Osteocyte (in vitro differentiated cells): ENCODE measurements at regions not wholly inside any gene's neighbourhood (a gene's known extent, or its start where the extent isn't known, plus 50 kb on each side); places are given as distances from the start of the nearest gene placed in this dataset.

Experiments used
- DNase-seq: peaks from one replicate; pipeline ENCODE4 v3.0.0; 2021; ENCODE audit warnings: mixed read lengths; ENCODE audit not compliant: unreplicated experiment; ENCODE audit errors: extremely low spot score
- H3K27ac Mint-ChIP-seq: one replicate; pipeline ENCODE4 v1.8.0; 2021; ENCODE audit warnings: mild to moderate bottlenecking, mixed read lengths; ENCODE audit not compliant: unreplicated experiment
- H3K27me3 Mint-ChIP-seq: one replicate; pipeline ENCODE4 v1.8.0; 2021; ENCODE audit warnings: mixed read lengths; ENCODE audit not compliant: unreplicated experiment
- H3K36me3 Mint-ChIP-seq: one replicate; pipeline ENCODE4 v1.8.0; 2021; ENCODE audit warnings: mixed read lengths; ENCODE audit not compliant: unreplicated experiment
- H3K4me1 Mint-ChIP-seq: one replicate; pipeline ENCODE4 v1.8.0; 2021; ENCODE audit warnings: mixed read lengths; ENCODE audit not compliant: unreplicated experiment
- H3K4me3 Mint-ChIP-seq: one replicate; pipeline ENCODE4 v1.8.0; 2021; ENCODE audit warnings: mild to moderate bottlenecking, moderate library complexity, mixed read lengths; ENCODE audit not compliant: unreplicated experiment
- H3K9me3 Mint-ChIP-seq: one replicate; pipeline ENCODE4 v1.8.0; 2021; ENCODE audit warnings: mixed read lengths; ENCODE audit not compliant: unreplicated experiment
- CTCF ChIP-seq: fragments of 200-600 bp; sonication (generic); IDR thresholded peaks from 2 replicates; pipeline ENCODE4 v1.5.0; 2021; ENCODE audit warnings: antibody characterized with exemption, mild to moderate bottlenecking, moderate library complexity

DNA sequence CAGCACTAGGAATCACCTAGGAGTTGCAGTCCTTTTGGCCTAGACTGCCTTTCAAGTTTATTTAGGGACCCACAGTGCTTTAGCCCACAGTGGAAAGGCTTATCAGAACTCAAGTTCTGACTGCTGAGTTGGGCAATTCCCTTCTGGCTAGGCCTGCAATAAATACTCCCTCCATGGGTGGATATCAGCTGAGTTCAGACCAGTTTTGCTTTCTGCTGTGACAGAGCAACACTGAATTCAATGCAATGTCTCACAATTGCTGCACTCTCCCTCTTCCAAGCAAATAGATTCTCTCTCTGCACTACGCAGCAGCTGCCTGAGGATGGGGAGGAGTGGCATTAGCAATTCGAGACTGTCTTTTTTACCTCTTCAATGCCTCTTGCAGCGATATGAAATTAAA, 1153.3 kb downstream of the SORCS1 start:
- no peak overlapping the region for H3K27ac Mint-ChIP-seq
- H3K4me3 Mint-ChIP-seq, result no peak overlapping the region
- DNase-seq, result no peak
- no peaks in the 10 kb centered on the region for H3K36me3 Mint-ChIP-seq
- no peak for TF ChIP-seq CTCF
- no peaks in the 10 kb centered on the region for H3K27me3 Mint-ChIP-seq
- H3K9me3 Mint-ChIP-seq, result peaks cover 15% of the 10 kb centered on the region
- H3K4me1 Mint-ChIP-seq, result no peaks in the 10 kb centered on the region

DNA sequence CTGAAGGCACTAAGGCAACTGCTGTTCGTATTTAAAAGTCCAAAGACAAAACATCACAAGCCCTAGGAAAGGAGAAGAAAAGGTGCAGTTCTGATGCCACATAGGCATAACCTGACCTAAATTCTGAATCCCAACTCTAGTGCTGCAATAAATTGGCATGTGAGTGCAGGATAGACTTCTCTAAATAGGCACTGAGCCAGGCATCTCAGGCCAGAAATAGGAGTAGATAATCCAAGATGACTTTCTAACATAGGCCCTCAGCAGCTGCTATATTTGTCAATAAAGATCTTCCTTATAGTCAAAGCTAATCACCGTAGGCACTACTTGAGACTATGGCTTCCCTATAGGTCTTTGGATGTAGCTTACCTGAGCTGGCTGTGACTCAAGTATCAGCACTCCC, 1163.8 kb downstream of the SORCS1 start:
- H3K9me3 Mint-ChIP-seq, result peaks cover 6% of the 10 kb centered on the region
- H3K27ac Mint-ChIP-seq, result no peak overlapping the region
- no peak for DNase-seq
- TF ChIP-seq CTCF, result no peak
- no peaks in the 10 kb centered on the region for H3K27me3 Mint-ChIP-seq
- H3K4me1 Mint-ChIP-seq, result no peaks in the 10 kb centered on the region
- no peaks in the 10 kb centered on the region for H3K36me3 Mint-ChIP-seq
- no peak overlapping the region for H3K4me3 Mint-ChIP-seq

DNA sequence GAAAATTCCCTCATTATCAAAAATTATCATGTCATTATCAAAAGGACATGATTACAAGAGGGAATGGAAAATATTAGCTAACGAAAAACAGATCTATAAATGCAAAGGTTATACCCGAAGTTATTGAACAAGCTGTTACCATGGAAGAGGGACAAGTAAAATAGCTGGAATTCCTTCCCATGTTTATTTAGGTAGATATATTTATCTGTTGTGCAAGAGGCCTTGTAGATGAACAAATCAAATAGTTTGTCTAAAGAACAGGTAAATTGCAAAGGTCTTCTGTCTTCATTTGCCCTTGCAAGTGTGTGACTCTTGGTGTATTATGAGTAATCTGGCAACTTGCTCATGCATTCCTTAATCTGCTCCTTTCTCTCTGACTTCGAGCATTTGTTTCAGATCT, 1170.9 kb downstream of the SORCS1 start:
- H3K9me3 Mint-ChIP-seq, result peaks cover 14% of the 10 kb centered on the region
- no peaks in the 10 kb centered on the region for H3K27me3 Mint-ChIP-seq
- no peak for DNase-seq
- no peak for TF ChIP-seq CTCF
- no peaks in the 10 kb centered on the region for H3K36me3 Mint-ChIP-seq
- no peak overlapping the region for H3K4me3 Mint-ChIP-seq
- H3K27ac Mint-ChIP-seq, result no peak overlapping the region
- H3K4me1 Mint-ChIP-seq, result no peaks in the 10 kb centered on the region

DNA sequence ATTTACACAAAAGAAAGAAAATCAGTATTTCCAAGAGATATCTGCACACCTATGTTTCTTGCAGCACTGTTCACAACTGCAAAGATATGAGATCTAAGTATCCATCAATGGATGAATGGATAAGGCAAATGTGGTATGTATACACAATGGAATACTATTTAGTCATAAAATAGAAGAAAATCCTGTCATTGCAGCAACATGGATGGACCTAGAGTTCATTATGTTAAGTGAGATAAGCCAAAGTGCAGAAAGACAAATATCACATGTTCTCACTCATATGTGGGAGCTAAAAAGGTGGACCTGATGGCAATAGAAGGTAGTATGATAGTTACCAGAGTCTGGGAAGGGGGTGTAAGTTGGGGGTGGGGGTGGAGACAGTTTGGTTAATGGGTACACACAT, 1171.6 kb downstream of the SORCS1 start:
- Mint-ChIP-seq H3K4me1 (no peaks in the 10 kb centered on the region), H3K27me3 (no peaks in the 10 kb centered on the region), H3K36me3 (no peaks in the 10 kb centered on the region), H3K4me3 (no peak overlapping the region), H3K27ac (no peak overlapping the region), H3K9me3 (peaks cover 17% of the 10 kb centered on the region)
- no peak for TF ChIP-seq CTCF
- DNase-seq, result no peak

DNA sequence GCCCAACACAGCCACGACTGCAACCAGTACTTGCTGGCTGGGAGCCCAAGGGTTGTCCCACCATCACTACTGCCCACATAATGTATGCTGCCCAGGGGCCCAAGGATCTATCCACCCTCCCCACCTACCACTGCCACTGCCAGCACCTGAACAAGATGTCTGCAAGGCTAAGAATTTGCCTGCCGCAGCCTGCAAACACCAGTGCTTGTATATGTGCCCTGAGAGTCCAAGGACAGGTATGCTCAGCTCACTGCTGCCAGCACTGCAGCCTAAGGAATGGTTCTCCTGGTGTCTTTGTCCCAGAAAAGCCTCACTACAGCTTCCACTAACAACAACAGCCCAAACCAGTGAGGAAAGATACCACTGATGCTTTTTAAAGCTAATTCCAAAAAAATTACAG, 1174.0 kb downstream of the SORCS1 start:
- DNase-seq, result no peak
- Mint-ChIP-seq H3K36me3 (no peaks in the 10 kb centered on the region), H3K4me1 (no peaks in the 10 kb centered on the region), H3K27me3 (no peaks in the 10 kb centered on the region), H3K4me3 (no peak overlapping the region), H3K27ac (no peak overlapping the region), H3K9me3 (peaks cover 27% of the 10 kb centered on the region)
- no peak for TF ChIP-seq CTCF
